Endodermal cell (in vitro differentiated cells): ENCODE measurements at regions not wholly inside any gene's neighbourhood (a gene's known extent, or its start where the extent isn't known, plus 50 kb on each side); places are given as distances from the start of the nearest gene placed in this dataset.

Source experiments
- DNase-seq: peaks from one replicate; pipeline ENCODE4 v3.0.0-alpha.2; 2017
- H3K27ac ChIP-seq: 2 replicates; pipeline ENCODE4 v1.5.1; 2013; ENCODE audit warnings: mild to moderate bottlenecking, low read depth, low read length, moderate library complexity
- H3K27me3 ChIP-seq: 2 replicates; pipeline ENCODE4 v1.6.1; 2013; ENCODE audit warnings: mild to moderate bottlenecking, low read length, moderate library complexity; ENCODE audit not compliant: insufficient read depth, control insufficient read depth, poor library complexity, severe bottlenecking
- H3K36me3 ChIP-seq: 2 replicates; pipeline ENCODE4 v1.7.0; 2013; ENCODE audit warnings: mild to moderate bottlenecking, low read length, moderate library complexity; ENCODE audit not compliant: control insufficient read depth, insufficient read depth
- H3K4me1 ChIP-seq: one replicate; pipeline ENCODE4 v1.7.0; 2013; ENCODE audit warnings: low read length; ENCODE audit not compliant: control insufficient read depth, insufficient read depth
- H3K4me3 ChIP-seq: 2 replicates; pipeline ENCODE4 v1.5.1; 2013; ENCODE audit warnings: mild to moderate bottlenecking, low read length, moderate library complexity
- H3K9ac ChIP-seq: 2 replicates; pipeline ENCODE4 v1.6.1; 2013; ENCODE audit warnings: mild to moderate bottlenecking, low read length, moderate library complexity; ENCODE audit not compliant: poor library complexity, severe bottlenecking; ENCODE audit errors: extremely low read depth
- H3K9me3 ChIP-seq: 2 replicates; pipeline ENCODE4 v1.6.1; 2013; ENCODE audit warnings: mild to moderate bottlenecking, low read length, moderate library complexity; ENCODE audit not compliant: control insufficient read depth
- H3K27ac Mint-ChIP-seq: 2 replicates; pipeline ENCODE4 v1.8.0; 2020; ENCODE audit warnings: mixed read lengths
- H3K27me3 Mint-ChIP-seq: 2 replicates; pipeline ENCODE4 v1.8.0; 2021; ENCODE audit warnings: mild to moderate bottlenecking, mixed read lengths; ENCODE audit not compliant: insufficient read depth
- H3K36me3 Mint-ChIP-seq: 2 replicates; pipeline ENCODE4 v1.8.0; 2020; ENCODE audit warnings: low read depth, mixed read lengths
- H3K4me1 Mint-ChIP-seq: 2 replicates; pipeline ENCODE4 v1.8.0; 2020; ENCODE audit warnings: mixed read lengths
- H3K4me3 Mint-ChIP-seq: 2 replicates; pipeline ENCODE4 v1.8.0; 2020; ENCODE audit warnings: mild to moderate bottlenecking, moderate library complexity, mixed read lengths
- H3K9me3 Mint-ChIP-seq: 2 replicates; pipeline ENCODE4 v1.8.0; 2020; ENCODE audit warnings: mild to moderate bottlenecking, mixed read lengths
- WGBS, 2 experiments: methylation state at CpG; one replicate each; pipeline versions ENCODE4 v1.1.5 to v1.1.7; 2013; ENCODE audit warnings: missing lambda C conversion rate in 2 of 2, mixed read lengths in 1 of 2; ENCODE audit not compliant: insufficient coverage in 1 of 2, insufficient read length in 1 of 2; 5-methylcytosine and 5-hydroxymethylcytosine counted together
- TF ChIP-seq, protein P1 (sequence below): fragments of 200-600 bp; sonication (generic); conservative IDR thresholded peaks from 2 replicates; pipeline ENCODE4 v1.5.0; 2021; ENCODE audit warnings: antibody characterized with exemption, mild to moderate bottlenecking

DNA sequence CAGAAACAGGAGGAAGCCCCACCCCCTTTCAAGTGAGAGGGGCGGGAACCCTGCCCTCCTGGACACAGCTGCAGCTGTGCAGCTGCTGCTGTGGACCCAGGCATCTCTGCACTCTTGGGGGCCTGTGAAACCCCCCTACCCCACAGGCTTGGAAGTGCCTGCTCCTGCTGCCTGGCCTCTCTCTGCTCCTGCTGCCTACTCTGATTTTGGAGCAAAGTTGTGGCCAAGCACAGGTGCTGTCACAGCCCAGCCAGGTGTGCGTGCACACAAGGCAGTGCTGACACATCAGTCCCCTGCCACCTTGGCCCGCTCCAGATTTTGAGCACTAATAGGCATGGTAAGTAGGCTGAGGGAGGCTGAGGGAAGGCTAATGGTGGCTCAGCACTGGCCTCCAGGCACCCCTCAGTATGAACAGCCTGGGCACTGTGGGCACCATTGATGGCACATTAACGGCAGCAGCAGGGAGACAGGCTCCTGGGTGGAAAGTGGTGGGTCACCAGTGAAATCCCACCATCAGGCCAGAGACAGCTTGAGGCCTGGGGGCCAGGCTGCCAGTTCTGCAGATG lies 890.9 kb downstream of the GBE1 start:
- Mint-ChIP-seq H3K36me3 (no peaks in the 10 kb centered on the region), H3K27me3 (no peaks in the 10 kb centered on the region), H3K4me3 (no peak overlapping the region), H3K27ac (no peak overlapping the region), H3K9me3 (peaks cover 11% of the 10 kb centered on the region), H3K4me1 (no peaks in the 10 kb centered on the region)
- no peak for DNase-seq
- no peaks in the 10 kb centered on the region for H3K9me3 ChIP-seq
- no peak overlapping the region for H3K27ac ChIP-seq
- WGBS, 2 experiments, result 89% methylated on average over 4 of the region's 4 CpGs
- no peak overlapping the region for H3K4me3 ChIP-seq
- TF ChIP-seq, protein P1, sequence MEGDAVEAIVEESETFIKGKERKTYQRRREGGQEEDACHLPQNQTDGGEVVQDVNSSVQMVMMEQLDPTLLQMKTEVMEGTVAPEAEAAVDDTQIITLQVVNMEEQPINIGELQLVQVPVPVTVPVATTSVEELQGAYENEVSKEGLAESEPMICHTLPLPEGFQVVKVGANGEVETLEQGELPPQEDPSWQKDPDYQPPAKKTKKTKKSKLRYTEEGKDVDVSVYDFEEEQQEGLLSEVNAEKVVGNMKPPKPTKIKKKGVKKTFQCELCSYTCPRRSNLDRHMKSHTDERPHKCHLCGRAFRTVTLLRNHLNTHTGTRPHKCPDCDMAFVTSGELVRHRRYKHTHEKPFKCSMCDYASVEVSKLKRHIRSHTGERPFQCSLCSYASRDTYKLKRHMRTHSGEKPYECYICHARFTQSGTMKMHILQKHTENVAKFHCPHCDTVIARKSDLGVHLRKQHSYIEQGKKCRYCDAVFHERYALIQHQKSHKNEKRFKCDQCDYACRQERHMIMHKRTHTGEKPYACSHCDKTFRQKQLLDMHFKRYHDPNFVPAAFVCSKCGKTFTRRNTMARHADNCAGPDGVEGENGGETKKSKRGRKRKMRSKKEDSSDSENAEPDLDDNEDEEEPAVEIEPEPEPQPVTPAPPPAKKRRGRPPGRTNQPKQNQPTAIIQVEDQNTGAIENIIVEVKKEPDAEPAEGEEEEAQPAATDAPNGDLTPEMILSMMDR, result no peak
- H3K9ac ChIP-seq, result no peak overlapping the region
- no peaks in the 10 kb centered on the region for H3K36me3 ChIP-seq
- H3K4me1 ChIP-seq, result no peaks in the 10 kb centered on the region
- H3K27me3 ChIP-seq, result no peaks in the 10 kb centered on the region

GRCh38 chr3:80855482-80855881 lies 906.0 kb downstream of the GBE1 start:
- Mint-ChIP-seq H3K4me1 (no peaks in the 10 kb centered on the region), H3K36me3 (no peaks in the 10 kb centered on the region), H3K4me3 (no peak overlapping the region), H3K9me3 (no peaks in the 10 kb centered on the region), H3K27me3 (peaks cover 1% of the 10 kb centered on the region), H3K27ac (no peak overlapping the region)
- Histone ChIP-seq H3K36me3 (no peaks in the 10 kb centered on the region), H3K4me1 (no peaks in the 10 kb centered on the region), H3K4me3 (no peak overlapping the region), H3K27ac (no peak overlapping the region), H3K27me3 (no peaks in the 10 kb centered on the region), H3K9me3 (no peaks in the 10 kb centered on the region), H3K9ac (no peak overlapping the region)
- TF ChIP-seq, protein P1, result no peak
- no peak for DNase-seq
- WGBS, 2 experiments, result 71 to 84% methylated on average over 1 of the region's 1 CpG

DNA sequence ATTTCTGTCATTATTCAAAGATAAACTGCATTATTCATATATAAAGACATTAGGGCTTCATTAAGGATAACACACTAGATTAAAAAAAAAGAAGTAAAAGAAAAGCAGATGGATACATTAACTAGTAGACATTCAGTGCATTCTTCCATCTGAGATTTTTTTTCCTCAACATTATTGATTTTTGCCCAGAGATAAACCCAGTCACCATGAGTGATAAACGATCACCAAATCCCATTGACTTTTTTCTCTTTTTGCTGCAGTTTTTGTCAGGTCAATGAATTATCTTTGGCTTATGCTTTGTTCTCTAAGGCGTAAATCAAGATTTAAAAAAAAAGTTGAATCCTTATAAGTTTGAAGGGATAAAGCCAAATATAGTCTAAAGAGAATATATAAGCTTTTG lies 925.0 kb downstream of the GBE1 start:
- H3K9me3 Mint-ChIP-seq, result peaks cover 6% of the 10 kb centered on the region
- DNase-seq, result no peak
- no peak overlapping the region for H3K4me3 Mint-ChIP-seq
- Histone ChIP-seq H3K4me3 (no peak overlapping the region), H3K36me3 (no peaks in the 10 kb centered on the region), H3K4me1 (no peaks in the 10 kb centered on the region), H3K27ac (no peak overlapping the region), H3K9me3 (no peaks in the 10 kb centered on the region), H3K27me3 (no peaks in the 10 kb centered on the region), H3K9ac (no peak overlapping the region)
- no peak overlapping the region for H3K27ac Mint-ChIP-seq
- WGBS, 2 experiments, result 80% methylated on average over 2 of the region's 2 CpGs; no CpG with 5 or more reads in 1 of the 2 experiments
- TF ChIP-seq, protein P1, result no peak
- H3K36me3 Mint-ChIP-seq, result no peaks in the 10 kb centered on the region
- no peaks in the 10 kb centered on the region for H3K27me3 Mint-ChIP-seq
- no peaks in the 10 kb centered on the region for H3K4me1 Mint-ChIP-seq
